GM12878 (cell line): ENCODE measurements at regions not wholly inside any gene's neighbourhood (a gene's known extent, or its start where the extent isn't known, plus 50 kb on each side); places are given as distances from the start of the nearest gene placed in this dataset.

Experiments used
- ATAC-seq: fragments of 200-7000 bp; cut with Tn5 transposase; 3 replicates; pipeline ENCODE4 v1.9.1; 2020; ENCODE audit warnings: mild to moderate bottlenecking, moderate library complexity
- BruUV-seq: library from RNA; stranded (reverse); fragments of 400-500 nt; replicated peaks from 2 replicates; lab custom pipeline; 2021; lab: Mats Ljungman, UMichigan
- CTCF ChIA-PET: fragments of 300-600 bp; sonication (Branson Sonifier 250); formaldehyde crosslinking; extraction: SDS; loops from one replicate; lab custom pipeline; 2021; ENCODE audit warnings: inconsistent platforms; lab: Yijun Ruan, JAX
- POLR2A ChIA-PET: fragments of 350-600 bp; formaldehyde crosslinking; extraction: SDS; loops from one replicate; lab custom pipeline; 2021; ENCODE audit warnings: inconsistent platforms; lab: Charles Lee
- RAD21 ChIA-PET: fragments of 300-600 bp; sonication (Branson Sonifier 250); formaldehyde crosslinking; loops from one replicate; lab custom pipeline; 2023; ENCODE audit warnings: antibody characterized with exemption; ENCODE audit not compliant: unreplicated experiment; lab: Charles Lee
- SMC1A ChIA-PET: fragments of 300-600 bp; sonication (Branson Sonifier 250); formaldehyde crosslinking; loops from one replicate; lab custom pipeline; 2023; ENCODE audit not compliant: unreplicated experiment, uncharacterized antibody; lab: Charles Lee
- DNase-seq: peaks from one replicate; pipeline ENCODE4 v3.0.0-alpha.2; 2011; ENCODE audit warnings: low read depth, low spot score
- FAIRE-seq: peaks from 3 replicates; lab custom pipeline; 2011; peaks lifted over from hg19 to GRCh38; lab: Jason Lieb, UNC
- H2AFZ ChIP-seq: 2 replicates; pipeline ENCODE4 v1.6.0; 2011; ENCODE audit warnings: low read depth, low read length, control low read depth; ENCODE audit not compliant: control insufficient read depth
- H3K27ac ChIP-seq: 2 replicates; pipeline ENCODE4 v1.5.1; 2011; ENCODE audit warnings: control low read depth; ENCODE audit not compliant: control insufficient read depth, insufficient read depth
- H3K27me3 ChIP-seq, 2 experiments: replicated peaks in 1 of 2; 2 replicates each; pipeline versions ENCODE4 v1.6.0 to v1.6.1; 2011; ENCODE audit warnings: low read length in 1 of 2; ENCODE audit not compliant: control insufficient read depth in 2 of 2, insufficient read depth in 2 of 2
- H3K36me3 ChIP-seq, 2 experiments: 2 replicates each; pipeline ENCODE4 v1.5.1; 2011; ENCODE audit warnings: low read length in 1 of 2; ENCODE audit not compliant: control insufficient read depth in 2 of 2, insufficient read depth in 2 of 2
- H3K4me1 ChIP-seq: 2 replicates; pipeline ENCODE4 v1.6.1; 2011; ENCODE audit warnings: mild to moderate bottlenecking, low read length, moderate library complexity, mixed read lengths; ENCODE audit not compliant: control insufficient read depth, insufficient read depth
- H3K4me2 ChIP-seq: 2 replicates; pipeline ENCODE4 v1.6.0; 2011; ENCODE audit warnings: control low read depth; ENCODE audit not compliant: control insufficient read depth, insufficient read depth
- H3K4me3 ChIP-seq: fragments of 200-600 bp; sonication (generic); 2 replicates; pipeline ENCODE4 v1.5.1; 2016
- H3K79me2 ChIP-seq: 2 replicates; pipeline ENCODE4 v1.6.0; 2011; ENCODE audit warnings: low read length; ENCODE audit not compliant: control insufficient read depth, insufficient read depth
- H3K9ac ChIP-seq: 2 replicates; pipeline ENCODE4 v1.8.0; 2011; ENCODE audit warnings: low read length, control low read depth, mixed read lengths; ENCODE audit not compliant: control insufficient read depth, insufficient read depth
- H3K9me3 ChIP-seq: replicated peaks from 3 replicates; pipeline ENCODE4 v1.5.1; 2011; ENCODE audit warnings: mild to moderate bottlenecking, low read length; ENCODE audit not compliant: control insufficient read depth, insufficient read depth
- H4K20me1 ChIP-seq: 2 replicates; pipeline ENCODE4 v1.6.0; 2011; ENCODE audit not compliant: control insufficient read depth, insufficient read depth
- CUX1 ChIP-seq: IDR thresholded peaks from 2 replicates; pipeline ENCODE4 v1.6.1; 2012; ENCODE audit warnings: improper control_type of control experiment, low read depth, low read length; ENCODE audit not compliant: insufficient replicate concordance
- KAT2A ChIP-seq: conservative IDR thresholded peaks from 2 replicates; pipeline ENCODE4 v1.6.1; 2011; ENCODE audit warnings: low read depth, low read length; ENCODE audit not compliant: control insufficient read depth
- PAX8 ChIP-seq: fragments of 450-650 bp; IDR thresholded peaks from 2 replicates; pipeline ENCODE4 v1.6.1; 2017; ENCODE audit warnings: mild to moderate bottlenecking, moderate library complexity
- RELA ChIP-seq: fragments of 450-650 bp; IDR thresholded peaks from 2 replicates; pipeline ENCODE4 v1.8.0; 2014; ENCODE audit warnings: borderline replicate concordance; ENCODE audit not compliant: partially characterized antibody
- SKIL ChIP-seq: fragments of 450-650 bp; IDR thresholded peaks from 2 replicates; pipeline ENCODE4 v1.6.1; 2017; ENCODE audit warnings: mild to moderate bottlenecking, low read depth, inconsistent platforms; ENCODE audit not compliant: poor library complexity, severe bottlenecking
- SPI1 ChIP-seq: IDR thresholded peaks from 2 replicates; pipeline ENCODE4 v1.6.1; 2011; ENCODE audit warnings: low read depth, mild to moderate bottlenecking, low read length, moderate library complexity, borderline replicate concordance; ENCODE audit not compliant: insufficient read depth
- SREBF2 ChIP-seq: IDR thresholded peaks from 2 replicates; pipeline ENCODE4 v1.6.1; 2012; ENCODE audit warnings: mild to moderate bottlenecking, low read length
- STAT1 ChIP-seq: fragments of 450-650 bp; conservative IDR thresholded peaks from 2 replicates; pipeline ENCODE4 v1.6.1; 2014; ENCODE audit warnings: antibody characterized with exemption, mild to moderate bottlenecking
- USF1 ChIP-seq: IDR thresholded peaks from 2 replicates; pipeline ENCODE4 v1.6.1; 2011; ENCODE audit warnings: borderline replicate concordance, low read depth, mild to moderate bottlenecking, moderate library complexity, mixed read lengths, low read length; ENCODE audit not compliant: insufficient read depth; ENCODE audit errors: extremely low read length
- YY1 ChIP-seq: IDR thresholded peaks from 2 replicates; pipeline ENCODE4 v1.6.1; 2011; ENCODE audit warnings: low read depth, mild to moderate bottlenecking, low read length
- ZBTB40 ChIP-seq: fragments of 450-650 bp; IDR thresholded peaks from 2 replicates; pipeline ENCODE4 v1.6.1; 2016; ENCODE audit warnings: mild to moderate bottlenecking, moderate library complexity, borderline replicate concordance
- ZNF217 ChIP-seq: fragments of 450-650 bp; IDR thresholded peaks from 2 replicates; pipeline ENCODE4 v1.6.1; 2017; ENCODE audit warnings: antibody characterized with exemption, mild to moderate bottlenecking
- ZNF274 ChIP-seq: IDR thresholded peaks from one replicate; pipeline ENCODE4 v1.8.0; 2011; ENCODE audit not compliant: insufficient read length, insufficient read depth
- WGBS: methylation state at CpG from one replicate; pipeline ENCODE4 v1.1.6; 2016; ENCODE audit warnings: low lambda C conversion rate; ENCODE audit not compliant: insufficient replicate concordance, insufficient coverage; ENCODE audit errors: missing lambda C conversion rate; 5-methylcytosine and 5-hydroxymethylcytosine counted together
- in situ Hi-C: fragments of 300-500 bp; cut with MboI; formaldehyde crosslinking; loops from 9 replicates; pipeline ENCODE4 v1.14.3; 2018; ENCODE audit warnings: mixed read lengths
- intact Hi-C: fragments of 100-400 bp; cut with micrococcal nuclease; formaldehyde crosslinking; loops from one replicate; pipeline ENCODE4 v1.14.2; 2022; ENCODE audit not compliant: unreplicated experiment

- FAIRE-seq (no peak), DNase-seq (no peak), ATAC-seq (no peak)
- Histone ChIP-seq H3K4me3 (no peak overlapping the region), H2AFZ (no peak overlapping the region), H3K9me3 (no peaks in the 10 kb centered on the region), H3K36me3 (no peaks in the 10 kb centered on the region), H3K79me2 (no peaks in the 10 kb centered on the region), H3K27me3 (no peaks in the 10 kb centered on the region), H3K9ac (no peak overlapping the region), H3K4me2 (no peak overlapping the region), H3K4me1 (no peaks in the 10 kb centered on the region), H4K20me1 (no peaks in the 10 kb centered on the region), H3K27ac (no peak overlapping the region)
- WGBS = 23% methylated on average over 4 of the region's 4 CpGs
- ChIA-PET POLR2A (no interaction called here), RAD21 (no interaction called here), SMC1A (no interaction called here), CTCF (no interaction called here)
- in situ Hi-C loops = no loop called here
- no TSS peak for BruUV-seq
- intact Hi-C loops = no loop called here
- TF ChIP-seq USF1 (no peak), SPI1 (no peak), YY1 (no peak), ZNF274 (no peak), STAT1 (no peak), ZNF217 (no peak), ZBTB40 (no peak), SKIL (no peak), RELA (no peak), KAT2A (no peak), SREBF2 (no peak), CUX1 (no peak), PAX8 (no peak)
Measured at GRCh38 chr4:133424605-133425004, 275.5 kb downstream of the PCDH10 start.
